AG04450 (cell line): ENCODE measurements at regions not wholly inside any gene's neighbourhood (a gene's known extent, or its start where the extent isn't known, plus 50 kb on each side); places are given as distances from the start of the nearest gene placed in this dataset.

Experiments
- CTCF ChIA-PET: fragments of 300-600, 350-600 bp; formaldehyde crosslinking; extraction: SDS; loops from one replicate; lab custom pipeline; 2022; ENCODE audit warnings: antibody characterized with exemption, inconsistent platforms; lab: Charles Lee
- POLR2A ChIA-PET: fragments of 350-600 bp; formaldehyde crosslinking; extraction: SDS; loops from one replicate; lab custom pipeline; 2021; ENCODE audit warnings: antibody characterized with exemption, inconsistent platforms; lab: Yijun Ruan, JAX
- DNase-seq: peaks from one replicate; pipeline ENCODE4 v3.0.0-alpha.2; 2011; ENCODE audit warnings: low read depth, low spot score
- H3K27ac ChIP-seq: one replicate; pipeline ENCODE4 v1.5.1; 2012; ENCODE audit warnings: low read depth, low read length, control low read depth
- H3K27me3 ChIP-seq: one replicate; pipeline ENCODE4 v1.6.0; 2012; ENCODE audit warnings: low read length; ENCODE audit not compliant: control insufficient read depth, insufficient read depth
- H3K4me3 ChIP-seq: 2 replicates; pipeline ENCODE4 v1.5.1; 2011; ENCODE audit warnings: mild to moderate bottlenecking, low read depth, low read length, control low read depth
- H3K9me3 ChIP-seq: 2 replicates; pipeline ENCODE4 v1.5.1; 2012; ENCODE audit warnings: low read length; ENCODE audit not compliant: control insufficient read depth, insufficient read depth
- CTCF ChIP-seq: IDR thresholded peaks from 2 replicates; pipeline ENCODE4 v1.5.1; 2011; ENCODE audit warnings: low read depth, low read length, control low read depth, inconsistent platforms

DNA sequence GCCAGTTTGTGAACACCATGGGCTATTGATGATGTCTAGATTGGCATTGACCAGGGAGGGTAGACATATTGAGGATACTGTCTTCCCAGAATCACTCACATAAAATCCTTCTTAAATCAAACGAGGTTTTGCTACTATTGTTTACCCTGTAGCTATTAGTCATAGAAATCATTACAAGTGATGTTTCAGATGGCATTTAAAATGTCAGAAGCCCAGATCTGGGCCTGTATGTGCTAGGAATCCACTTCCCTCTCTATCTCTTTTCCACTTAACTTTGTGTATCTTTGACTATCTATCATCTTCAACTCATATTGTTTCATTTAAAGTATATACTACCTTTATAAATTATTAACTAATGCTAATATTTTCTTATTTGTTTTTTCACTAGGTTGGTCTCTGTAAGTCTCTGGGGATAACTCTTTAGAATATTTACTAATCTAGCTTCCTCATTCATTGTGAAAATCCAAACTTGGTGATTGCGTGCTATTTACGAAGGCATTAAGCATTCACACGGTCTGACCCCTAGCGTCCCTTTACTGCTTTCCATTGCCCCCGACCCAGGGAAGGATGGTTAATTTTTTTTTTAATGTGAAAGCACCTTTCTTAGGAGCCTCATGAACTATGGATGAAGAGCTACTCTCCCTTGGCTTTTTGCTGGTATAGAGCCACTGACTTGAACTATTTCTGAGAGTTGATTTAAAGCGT lies 281.8 kb downstream of the GPATCH2 start:
- Histone ChIP-seq H3K4me3 (no peak overlapping the region), H3K27me3 (no peaks in the 10 kb centered on the region), H3K27ac (no peak overlapping the region), H3K9me3 (no peaks in the 10 kb centered on the region)
- no peak for DNase-seq
- no peak for TF ChIP-seq CTCF
- POLR2A ChIA-PET: no interaction called here
- CTCF ChIA-PET: no interaction called here

DNA sequence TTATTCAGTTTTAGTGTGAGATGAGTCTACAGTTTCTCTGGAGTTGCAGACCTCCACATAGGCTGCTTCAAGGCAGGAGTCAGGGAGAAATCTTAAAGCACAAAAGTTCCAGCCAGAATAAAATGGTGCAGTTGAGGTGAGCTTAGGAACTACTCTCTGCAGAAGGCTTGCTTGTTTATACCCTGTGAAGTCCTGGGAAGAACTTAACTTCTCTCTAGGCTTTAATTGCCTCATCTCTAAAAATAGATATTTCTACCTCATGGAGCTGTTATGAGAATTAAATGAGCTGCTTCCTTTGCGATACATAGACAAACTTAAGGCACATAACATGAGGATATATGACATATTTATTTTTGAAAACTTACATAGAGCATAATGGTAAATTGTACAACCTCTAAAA lies 286.2 kb downstream of the GPATCH2 start:
- H3K27me3 ChIP-seq: no peaks in the 10 kb centered on the region
- no peaks in the 10 kb centered on the region for H3K9me3 ChIP-seq
- H3K27ac ChIP-seq: no peak overlapping the region
- no peak for DNase-seq
- H3K4me3 ChIP-seq: no peak overlapping the region
- TF ChIP-seq CTCF: no peak
- CTCF ChIA-PET: no interaction called here
- POLR2A ChIA-PET: no interaction called here

DNA sequence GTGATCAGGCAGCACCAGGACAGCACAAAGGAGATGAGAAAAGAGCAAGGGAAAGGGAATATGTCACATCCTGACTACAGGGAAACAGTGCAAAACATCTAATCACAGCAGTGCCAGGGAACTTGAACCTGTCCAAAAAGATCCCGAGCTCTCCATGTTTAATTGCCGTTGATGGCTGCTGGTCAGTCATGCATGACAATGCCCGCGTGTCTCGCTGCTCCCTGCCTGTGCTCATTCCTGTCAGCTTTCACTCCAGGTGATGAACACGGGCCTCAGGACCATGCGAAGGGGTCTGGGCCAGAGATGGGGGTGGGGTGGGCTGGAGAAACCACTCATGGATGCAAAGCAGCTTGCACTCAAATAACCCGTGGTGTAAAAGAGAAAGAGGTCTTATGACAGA lies 287.0 kb downstream of the GPATCH2 start:
- POLR2A ChIA-PET: no interaction called here
- Histone ChIP-seq H3K4me3 (no peak overlapping the region), H3K9me3 (no peaks in the 10 kb centered on the region), H3K27me3 (no peaks in the 10 kb centered on the region), H3K27ac (no peak overlapping the region)
- CTCF ChIA-PET: interaction anchor here (1.1 kb wide), 1 partner anchor 10 kb away, joined by 3 read pairs; no protein-coding TSS in a partner anchor
- TF ChIP-seq CTCF: no peak
- DNase-seq: no peak

- CTCF ChIA-PET: no interaction called here
- POLR2A ChIA-PET: no interaction called here
- Histone ChIP-seq H3K4me3 (no peak overlapping the region), H3K27ac (no peak overlapping the region), H3K27me3 (no peaks in the 10 kb centered on the region), H3K9me3 (no peaks in the 10 kb centered on the region)
- TF ChIP-seq CTCF: no peak
- DNase-seq: no peak
Observed at GRCh38 chr1:217342105-217342504, 288.8 kb downstream of the GPATCH2 start.

- ChIA-PET CTCF (no interaction called here), POLR2A (no interaction called here)
- no peak for DNase-seq
- no peaks in the 10 kb centered on the region for H3K9me3 ChIP-seq
- H3K4me3 ChIP-seq: no peak overlapping the region
- TF ChIP-seq CTCF: no peak
- H3K27me3 ChIP-seq: no peaks in the 10 kb centered on the region
- H3K27ac ChIP-seq: no peak overlapping the region
Observed at GRCh38 chr1:217336724-217337123, 294.2 kb downstream of the GPATCH2 start.
